WI38 (cell line): ENCODE measurements at regions not wholly inside any gene's neighbourhood (a gene's known extent, or its start where the extent isn't known, plus 50 kb on each side); places are given as distances from the start of the nearest gene placed in this dataset.

Source experiments
- H3K4me3 ChIP-seq: 2 replicates; pipeline ENCODE4 v1.5.1; 2011; ENCODE audit warnings: low read depth, mild to moderate bottlenecking, control low read depth, low read length
- TF ChIP-seq, protein P1 (sequence below): IDR thresholded peaks from 2 replicates; pipeline ENCODE4 v1.5.1; 2012; ENCODE audit warnings: low read depth, mild to moderate bottlenecking, control low read depth, low read length

DNA sequence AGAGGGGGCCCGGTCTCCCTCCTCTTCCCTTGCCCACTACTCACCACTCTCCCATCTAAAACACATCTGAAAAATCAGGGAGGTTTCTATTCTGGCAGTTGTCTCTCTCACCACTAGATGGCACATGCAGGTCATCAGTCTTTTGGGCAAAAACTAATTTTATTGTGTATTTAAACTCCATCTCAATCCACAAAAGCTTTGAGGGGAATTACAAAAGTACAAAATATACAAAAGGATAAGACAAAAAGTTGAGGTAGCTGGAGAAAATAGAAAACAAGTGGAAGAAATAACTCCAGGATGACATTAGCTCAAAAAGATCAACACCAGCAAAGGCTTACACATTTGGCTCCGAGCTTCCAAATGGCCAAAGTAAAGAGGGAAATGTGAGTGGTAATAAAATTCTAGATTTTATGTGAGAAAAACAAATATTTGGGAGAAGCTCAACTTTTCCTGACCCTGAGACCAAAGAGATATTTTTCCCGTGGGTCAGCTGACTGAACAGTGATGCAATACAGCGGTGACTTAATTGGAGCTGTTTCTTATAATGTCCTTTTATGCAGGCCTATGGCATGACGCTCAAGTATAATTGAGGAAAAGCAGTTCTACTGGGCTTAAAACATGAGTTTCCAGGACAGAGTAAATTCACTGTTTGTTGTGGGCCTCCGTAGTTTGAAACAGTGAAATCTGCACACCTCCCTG is 79.8 kb upstream of the CHD6 start:
- no peak overlapping the region for H3K4me3 ChIP-seq
- TF ChIP-seq, protein P1, sequence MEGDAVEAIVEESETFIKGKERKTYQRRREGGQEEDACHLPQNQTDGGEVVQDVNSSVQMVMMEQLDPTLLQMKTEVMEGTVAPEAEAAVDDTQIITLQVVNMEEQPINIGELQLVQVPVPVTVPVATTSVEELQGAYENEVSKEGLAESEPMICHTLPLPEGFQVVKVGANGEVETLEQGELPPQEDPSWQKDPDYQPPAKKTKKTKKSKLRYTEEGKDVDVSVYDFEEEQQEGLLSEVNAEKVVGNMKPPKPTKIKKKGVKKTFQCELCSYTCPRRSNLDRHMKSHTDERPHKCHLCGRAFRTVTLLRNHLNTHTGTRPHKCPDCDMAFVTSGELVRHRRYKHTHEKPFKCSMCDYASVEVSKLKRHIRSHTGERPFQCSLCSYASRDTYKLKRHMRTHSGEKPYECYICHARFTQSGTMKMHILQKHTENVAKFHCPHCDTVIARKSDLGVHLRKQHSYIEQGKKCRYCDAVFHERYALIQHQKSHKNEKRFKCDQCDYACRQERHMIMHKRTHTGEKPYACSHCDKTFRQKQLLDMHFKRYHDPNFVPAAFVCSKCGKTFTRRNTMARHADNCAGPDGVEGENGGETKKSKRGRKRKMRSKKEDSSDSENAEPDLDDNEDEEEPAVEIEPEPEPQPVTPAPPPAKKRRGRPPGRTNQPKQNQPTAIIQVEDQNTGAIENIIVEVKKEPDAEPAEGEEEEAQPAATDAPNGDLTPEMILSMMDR: peak; percentile 80

DNA sequence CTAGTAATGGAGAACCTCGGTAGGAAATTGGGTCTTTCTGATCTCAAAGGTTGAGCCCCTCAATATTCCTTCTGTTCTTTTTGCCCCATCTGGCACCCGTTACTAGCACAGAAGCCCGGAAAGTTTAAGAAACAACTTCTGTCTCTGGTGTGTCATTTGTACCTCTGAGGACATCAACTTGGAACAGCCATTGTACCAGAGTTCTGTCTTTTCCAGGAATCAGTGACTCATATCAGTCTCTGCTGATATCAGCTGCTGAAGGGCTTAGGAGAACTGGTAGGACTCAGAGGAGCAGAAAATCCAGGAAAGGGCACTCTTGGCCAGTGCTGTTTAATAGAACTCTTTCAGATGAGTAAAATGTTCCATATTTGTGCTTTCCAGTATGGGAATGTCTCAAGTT is 78.3 kb upstream of the CHD6 start:
- H3K4me3 ChIP-seq: no peak overlapping the region
- TF ChIP-seq, protein P1: no peak

DNA sequence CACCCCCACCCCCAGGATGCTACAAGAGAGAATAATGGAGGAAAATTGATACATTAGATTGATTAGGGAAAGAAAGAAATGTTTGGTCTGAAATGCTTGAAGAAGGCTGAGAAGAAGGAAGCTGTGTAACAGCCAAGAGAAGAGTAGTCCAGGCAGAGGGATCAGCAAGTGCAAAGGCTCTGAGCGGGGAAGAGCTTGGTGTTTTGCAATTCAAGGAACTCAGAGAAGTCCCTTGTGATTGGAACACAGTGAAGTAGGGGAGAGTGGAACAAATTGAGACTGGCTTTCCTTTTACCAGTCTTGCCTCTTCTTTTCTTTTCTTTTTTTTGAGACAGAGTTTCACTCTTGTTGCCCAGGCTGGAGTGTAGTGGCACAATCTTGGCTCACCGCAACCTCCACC is 76.6 kb upstream of the CHD6 start:
- no peak overlapping the region for H3K4me3 ChIP-seq
- TF ChIP-seq, protein P1: no peak

DNA sequence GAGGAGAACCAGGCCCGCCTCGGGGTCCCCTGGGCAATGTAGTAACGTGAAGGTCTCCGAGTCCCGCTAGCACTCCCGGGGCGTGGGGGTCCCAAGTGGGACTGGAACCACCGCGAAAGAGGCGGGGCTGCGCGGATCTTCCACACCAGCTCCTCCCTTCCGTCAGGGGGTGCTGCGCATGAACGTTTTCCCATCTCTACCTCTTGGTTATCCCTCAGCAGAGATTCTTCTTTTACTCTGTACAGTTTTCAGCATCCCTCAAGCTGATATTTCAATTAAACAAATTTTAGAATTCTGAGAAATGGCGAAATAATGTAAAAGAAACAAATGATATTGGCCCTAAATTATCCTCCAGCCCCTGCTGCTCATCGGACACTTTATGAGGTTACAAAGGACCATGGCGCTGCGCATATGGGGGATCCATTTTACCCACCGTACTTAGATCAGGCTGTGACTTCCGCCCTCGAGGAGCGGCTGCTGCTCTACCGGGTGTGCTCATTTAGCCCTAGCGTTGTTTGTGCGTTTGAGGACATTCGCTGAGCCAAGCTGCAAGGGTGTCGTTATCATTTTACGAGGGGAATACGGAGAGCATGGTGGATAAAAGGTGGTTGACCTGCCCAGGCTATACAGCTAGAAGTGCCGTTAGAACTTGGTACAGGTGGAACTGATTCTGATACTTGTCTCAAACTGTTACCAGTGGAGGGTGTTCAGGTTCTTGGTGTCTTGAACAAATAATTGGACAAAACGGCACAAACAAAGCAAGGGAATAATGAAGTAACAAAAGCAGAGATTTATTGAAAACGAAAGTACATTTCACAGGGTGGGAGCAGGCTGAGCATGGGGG is 75.2 kb upstream of the CHD6 start:
- H3K4me3 ChIP-seq: peak overlapping the region; percentile 68
- TF ChIP-seq, protein P1: peak; percentile 52; the same call in 1 of the 2 replicates

DNA sequence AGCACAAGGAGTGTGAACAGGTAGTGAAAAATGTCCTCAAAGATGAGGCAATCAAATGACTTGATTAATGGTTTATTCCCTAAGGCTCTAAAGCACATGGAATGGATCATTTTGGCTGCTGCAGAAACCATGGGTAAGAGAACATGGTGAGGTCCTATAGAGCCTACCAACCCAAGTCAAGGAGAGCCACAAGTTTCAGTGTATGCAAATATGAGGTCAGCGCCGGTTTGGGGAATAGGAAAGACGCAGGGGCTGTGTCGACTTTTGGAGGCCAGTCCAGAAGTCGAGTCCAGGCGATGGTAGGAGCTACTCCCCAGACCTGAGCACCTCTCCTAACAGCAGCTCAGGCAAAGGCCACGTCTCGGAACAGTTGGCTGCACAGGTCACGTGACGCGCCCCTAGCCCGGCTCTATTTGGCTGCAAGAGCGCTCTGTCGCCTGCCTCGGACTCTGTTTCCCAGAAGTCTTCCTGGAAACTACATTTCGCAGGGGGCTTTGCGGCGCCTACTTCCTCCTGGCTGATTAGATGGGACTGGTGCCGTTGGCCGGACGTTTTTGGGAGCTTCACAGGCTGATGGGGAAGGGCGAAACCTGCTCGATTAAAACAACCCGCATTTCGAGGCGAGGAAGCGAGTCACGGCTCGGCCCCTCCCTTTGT is 74.4 kb upstream of the CHD6 start:
- TF ChIP-seq, protein P1: no peak
- H3K4me3 ChIP-seq: peak overlapping the region; percentile 68

DNA sequence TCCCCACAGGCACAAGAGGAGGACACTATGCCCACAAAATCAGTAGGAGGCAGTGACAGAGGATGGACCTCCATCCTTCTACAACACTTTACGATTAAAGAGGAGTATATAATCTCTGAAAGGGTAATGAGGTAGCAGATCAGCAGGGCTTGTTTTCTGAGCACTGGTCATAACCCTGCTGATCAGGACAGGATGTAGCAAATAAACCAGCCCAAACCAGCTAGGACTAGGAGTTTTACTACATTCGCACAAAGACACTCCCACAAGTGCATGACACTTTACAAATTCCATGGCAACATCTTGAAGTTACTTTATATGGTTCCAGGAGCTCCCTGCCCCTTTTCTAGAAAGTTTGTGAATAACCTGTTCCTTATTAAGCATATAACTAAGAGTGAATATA is 73.3 kb upstream of the CHD6 start:
- TF ChIP-seq, protein P1: no peak
- no peak overlapping the region for H3K4me3 ChIP-seq
